ENCODE measurements at regions not wholly inside any gene's neighbourhood (a gene's known extent, or its start where the extent isn't known, plus 50 kb on each side); places are given as distances from the start of the nearest gene placed in this dataset.

DNA sequence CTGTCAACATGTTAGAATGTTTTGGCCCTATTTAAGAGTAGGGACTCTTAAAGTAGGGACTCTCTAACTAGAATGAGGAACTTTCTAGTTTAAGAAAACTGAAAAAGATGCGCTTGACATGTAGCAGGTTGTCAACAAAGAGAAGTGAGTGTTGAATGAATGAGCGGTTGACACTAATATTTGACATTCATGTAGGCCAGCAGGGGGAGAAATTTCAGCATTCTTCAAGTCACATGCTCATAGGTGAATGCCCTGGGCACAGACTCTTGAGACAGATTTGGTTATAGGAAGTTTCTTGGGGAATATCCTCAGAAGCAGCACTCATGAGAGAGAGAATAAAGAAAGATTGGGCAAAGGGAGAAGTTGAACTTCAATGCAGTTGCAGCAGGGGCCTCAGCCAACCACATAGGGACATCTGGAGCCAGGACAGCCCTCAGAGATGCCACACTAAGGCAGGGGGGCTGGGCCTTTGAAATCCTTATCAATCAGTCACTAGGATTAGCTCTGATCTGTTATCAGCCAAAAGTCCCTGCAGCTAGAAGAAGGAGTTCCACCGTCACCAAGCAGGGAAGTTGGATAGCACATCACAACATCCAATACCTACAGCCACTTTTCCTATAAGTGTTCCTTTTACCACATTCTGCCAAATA, 145.1 kb upstream of the FKBP1C start:
- TF ChIP-seq, protein P1, sequence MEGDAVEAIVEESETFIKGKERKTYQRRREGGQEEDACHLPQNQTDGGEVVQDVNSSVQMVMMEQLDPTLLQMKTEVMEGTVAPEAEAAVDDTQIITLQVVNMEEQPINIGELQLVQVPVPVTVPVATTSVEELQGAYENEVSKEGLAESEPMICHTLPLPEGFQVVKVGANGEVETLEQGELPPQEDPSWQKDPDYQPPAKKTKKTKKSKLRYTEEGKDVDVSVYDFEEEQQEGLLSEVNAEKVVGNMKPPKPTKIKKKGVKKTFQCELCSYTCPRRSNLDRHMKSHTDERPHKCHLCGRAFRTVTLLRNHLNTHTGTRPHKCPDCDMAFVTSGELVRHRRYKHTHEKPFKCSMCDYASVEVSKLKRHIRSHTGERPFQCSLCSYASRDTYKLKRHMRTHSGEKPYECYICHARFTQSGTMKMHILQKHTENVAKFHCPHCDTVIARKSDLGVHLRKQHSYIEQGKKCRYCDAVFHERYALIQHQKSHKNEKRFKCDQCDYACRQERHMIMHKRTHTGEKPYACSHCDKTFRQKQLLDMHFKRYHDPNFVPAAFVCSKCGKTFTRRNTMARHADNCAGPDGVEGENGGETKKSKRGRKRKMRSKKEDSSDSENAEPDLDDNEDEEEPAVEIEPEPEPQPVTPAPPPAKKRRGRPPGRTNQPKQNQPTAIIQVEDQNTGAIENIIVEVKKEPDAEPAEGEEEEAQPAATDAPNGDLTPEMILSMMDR (IDR thresholded peaks at IDR 0.05; ENCODE audit: low read depth, low read length): no peak
- H3K27me3 ChIP-seq (ENCODE audit: insufficient read depth, low read depth, severe bottlenecking): no peaks in the 10 kb centered on the region
- no peak overlapping the region for H3K4me3 ChIP-seq (ENCODE audit: low read depth, low read length)
- DNase-seq: peak; percentile 11
- H3K9me3 ChIP-seq (ENCODE audit: severe bottlenecking): peaks cover 3% of the 10 kb centered on the region
- H3K36me3 ChIP-seq: no peaks in the 10 kb centered on the region
- H3K27ac ChIP-seq: no peak overlapping the region

DNA sequence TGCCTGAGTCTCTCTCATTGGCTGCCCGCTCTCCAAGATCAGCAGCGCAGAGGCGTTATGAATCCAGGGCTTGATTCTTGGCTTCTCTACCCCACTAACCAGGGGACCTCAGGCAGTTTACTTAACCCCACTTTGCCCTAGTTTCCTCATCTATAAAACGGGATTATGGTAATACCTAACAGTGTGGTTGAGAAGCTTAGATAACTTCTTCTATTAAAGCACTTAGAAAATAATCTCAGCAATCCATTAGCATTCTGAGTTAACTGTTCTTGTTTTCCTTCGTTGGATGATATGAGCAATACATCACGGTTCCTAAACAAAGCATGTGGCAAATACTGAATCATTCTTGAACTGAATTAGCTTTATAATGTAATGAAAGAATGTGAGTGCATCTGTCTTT, 116.3 kb upstream of the FKBP1C start:
- Histone ChIP-seq H3K27me3 (ENCODE audit: insufficient read depth, low read depth, severe bottlenecking) (no peaks in the 10 kb centered on the region), H3K4me3 (ENCODE audit: low read depth, low read length) (no peak overlapping the region), H3K27ac (no peak overlapping the region), H3K36me3 (no peaks in the 10 kb centered on the region), H3K9me3 (ENCODE audit: severe bottlenecking) (no peaks in the 10 kb centered on the region)
- TF ChIP-seq, protein P1 (IDR thresholded peaks at IDR 0.05; ENCODE audit: low read depth, low read length): no peak
- peak; percentile 25 for DNase-seq

DNA sequence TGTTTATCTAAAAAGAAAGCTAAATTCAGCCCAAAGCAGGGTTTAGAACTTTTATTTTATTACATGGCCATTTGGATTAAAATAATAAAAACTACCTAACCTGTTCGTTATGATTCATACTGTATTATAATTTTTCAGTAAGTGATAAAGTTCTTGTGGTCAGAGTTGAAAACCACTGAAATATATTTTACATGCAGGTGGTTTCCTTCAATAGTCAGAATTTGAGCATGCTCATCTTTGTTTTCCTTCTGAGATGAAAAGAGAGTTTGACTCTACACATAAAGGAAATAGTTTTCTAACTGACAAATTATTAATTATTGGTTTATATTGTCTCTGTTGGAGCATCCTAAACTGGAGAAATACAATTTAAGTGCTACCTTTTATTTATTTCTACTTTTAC, 114.0 kb upstream of the FKBP1C start:
- TF ChIP-seq, protein P1 (IDR thresholded peaks at IDR 0.05; ENCODE audit: low read depth, low read length): no peak
- Histone ChIP-seq H3K4me3 (ENCODE audit: low read depth, low read length) (no peak overlapping the region), H3K9me3 (ENCODE audit: severe bottlenecking) (no peaks in the 10 kb centered on the region), H3K36me3 (no peaks in the 10 kb centered on the region), H3K27me3 (ENCODE audit: insufficient read depth, low read depth, severe bottlenecking) (no peaks in the 10 kb centered on the region), H3K27ac (no peak overlapping the region)
- DNase-seq: no peak

DNA sequence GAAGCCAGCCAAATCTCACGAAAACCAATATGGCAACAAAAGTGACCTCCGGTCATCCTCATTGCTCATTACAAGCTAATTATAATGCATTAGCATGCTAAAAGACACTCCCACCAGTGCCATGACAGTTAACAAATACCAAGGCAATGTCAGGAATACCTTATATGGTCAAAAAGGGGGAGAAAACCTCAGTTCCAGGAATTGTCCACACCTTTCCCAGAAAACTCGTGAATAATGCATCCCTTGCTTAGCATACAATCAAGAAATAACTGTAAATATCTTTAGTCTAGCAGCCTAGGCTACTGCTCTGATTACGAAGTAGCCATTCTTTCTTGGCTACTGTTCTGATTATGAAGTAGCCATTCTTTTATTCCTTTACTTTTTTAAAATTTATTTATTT, 112.5 kb upstream of the FKBP1C start:
- TF ChIP-seq, protein P1 (IDR thresholded peaks at IDR 0.05; ENCODE audit: low read depth, low read length): no peak
- H3K27me3 ChIP-seq (ENCODE audit: insufficient read depth, low read depth, severe bottlenecking): no peaks in the 10 kb centered on the region
- no peaks in the 10 kb centered on the region for H3K9me3 ChIP-seq (ENCODE audit: severe bottlenecking)

DNA sequence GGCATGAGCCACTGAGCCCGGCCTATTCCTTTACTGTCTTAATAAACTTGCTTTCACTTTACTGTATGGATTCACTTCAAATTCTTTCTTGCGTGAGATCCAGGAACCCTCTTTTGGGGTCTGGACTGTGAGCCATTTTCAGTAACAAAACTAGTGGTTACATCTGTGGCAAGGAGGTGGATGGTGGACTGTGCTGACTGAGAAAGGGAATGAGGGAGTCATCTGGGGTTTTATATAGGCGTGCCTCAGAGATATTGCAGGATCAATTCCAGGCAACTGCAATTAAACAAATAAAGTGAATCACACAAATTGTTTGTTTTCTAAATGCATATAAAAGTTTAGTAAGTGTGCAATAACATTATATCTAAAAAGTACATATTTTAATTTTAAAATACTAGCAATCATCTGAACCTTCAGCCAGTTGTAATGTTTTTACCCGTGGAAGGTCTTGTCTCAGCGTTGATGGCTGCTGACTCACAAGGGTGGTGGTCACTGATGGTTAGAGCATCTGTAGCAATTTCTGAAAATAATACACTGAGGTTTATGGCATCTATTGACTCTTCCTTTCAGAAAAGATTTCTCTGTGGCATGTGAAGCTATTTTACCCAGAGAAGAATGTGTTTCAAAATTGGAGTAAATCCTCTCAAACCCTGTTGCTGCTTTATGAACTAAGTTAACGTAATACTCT, 111.4 kb upstream of the FKBP1C start:
- Histone ChIP-seq H3K27me3 (ENCODE audit: insufficient read depth, low read depth, severe bottlenecking) (no peaks in the 10 kb centered on the region), H3K4me3 (ENCODE audit: low read depth, low read length) (no peak overlapping the region), H3K9me3 (ENCODE audit: severe bottlenecking) (no peaks in the 10 kb centered on the region), H3K36me3 (no peaks in the 10 kb centered on the region), H3K27ac (no peak overlapping the region)
- DNase-seq: no peak
- TF ChIP-seq, protein P1 (IDR thresholded peaks at IDR 0.05; ENCODE audit: low read depth, low read length): no peak

More for the DNA sequence above, 112.5 kb upstream of the FKBP1C start:
- Histone ChIP-seq H3K27ac (no peak overlapping the region), H3K36me3 (no peaks in the 10 kb centered on the region), H3K4me3 (ENCODE audit: low read depth, low read length) (no peak overlapping the region)
- no peak for DNase-seq

Measured in WERI-Rb-1 (cell line).